Fibroblast of peridontal ligament (primary cell): ENCODE measurements at regions not wholly inside any gene's neighbourhood (a gene's known extent, or its start where the extent isn't known, plus 50 kb on each side); places are given as distances from the start of the nearest gene placed in this dataset.
"Not testable (repeated sequence)": the region's sequence is repeated elsewhere in the genome, so short reads cannot be mapped to it uniquely, and the experiment has no call there.

Experiments
- DNase-seq: peaks from one replicate; pipeline ENCODE4 v3.0.0-alpha.2; 2010; ENCODE audit errors: extremely low read depth

DNA sequence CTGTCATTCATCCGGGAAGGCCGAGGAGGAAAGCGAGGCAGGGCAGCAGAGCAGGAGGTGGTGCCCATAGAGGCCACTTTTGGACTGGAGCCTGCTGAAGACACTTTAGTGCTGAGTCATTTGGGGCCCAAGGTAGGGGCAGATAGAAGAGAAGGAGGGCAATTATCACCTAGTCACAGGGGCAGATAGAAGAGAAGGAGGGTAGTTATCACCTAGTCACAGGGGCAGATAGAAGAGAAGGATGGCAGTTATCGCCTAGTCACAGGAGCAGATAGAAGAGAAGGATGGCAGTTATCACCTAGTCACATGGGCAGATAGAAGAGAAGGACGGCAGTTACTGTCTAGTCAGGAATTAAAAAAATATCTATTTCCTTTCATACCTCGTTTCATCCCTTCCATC is 1372.6 kb downstream of the FOXD4L5 start:
- DNase-seq = not testable (repeated sequence)

DNA sequence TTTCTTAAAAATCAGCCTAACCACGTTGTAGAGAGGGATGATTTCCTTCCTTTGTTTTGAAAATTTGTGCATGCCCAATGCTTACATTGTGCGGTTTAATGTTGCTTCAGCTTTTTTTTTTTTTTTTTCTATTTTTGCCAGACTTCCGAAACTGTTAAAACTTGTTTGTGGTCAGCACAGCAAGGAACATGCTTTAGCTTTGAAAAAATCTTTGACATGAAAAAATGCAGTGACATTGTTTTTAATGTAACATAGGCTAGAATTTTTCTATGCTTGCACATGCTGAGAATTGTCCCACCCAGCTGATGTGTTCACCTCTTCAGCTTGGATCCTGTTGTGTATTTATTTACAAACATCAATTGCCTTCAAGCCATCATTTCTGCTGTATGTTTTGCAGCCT is 1375.9 kb downstream of the FOXD4L5 start:
- DNase-seq = not testable (repeated sequence)

DNA sequence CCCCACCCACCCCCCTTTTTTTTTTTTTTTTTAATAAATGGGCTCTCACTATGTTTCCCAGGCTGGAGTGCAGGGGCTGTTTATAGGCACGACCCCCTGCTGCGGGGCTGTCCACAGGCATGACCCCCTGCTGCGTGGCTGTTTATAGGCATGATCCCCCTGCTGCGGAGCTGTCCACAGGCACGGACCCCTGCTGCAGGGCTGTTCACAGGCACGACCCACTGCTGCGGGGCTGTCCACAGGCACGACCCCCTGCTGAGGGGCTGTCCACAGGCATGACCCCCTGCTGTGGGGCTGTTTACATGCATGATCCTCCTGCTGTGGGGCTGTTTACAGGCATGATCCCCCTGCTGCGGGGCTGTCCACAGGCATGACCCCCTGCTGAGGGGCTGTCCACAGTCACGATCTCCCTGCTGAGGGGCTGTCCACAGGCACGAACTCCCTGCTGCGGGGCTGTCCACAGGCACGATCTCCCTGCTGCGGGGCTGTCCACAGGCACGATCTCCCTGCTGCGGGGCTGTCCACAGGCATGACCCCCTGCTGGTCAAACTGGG is 1385.3 kb downstream of the FOXD4L5 start:
- DNase-seq = not testable (repeated sequence)

DNA sequence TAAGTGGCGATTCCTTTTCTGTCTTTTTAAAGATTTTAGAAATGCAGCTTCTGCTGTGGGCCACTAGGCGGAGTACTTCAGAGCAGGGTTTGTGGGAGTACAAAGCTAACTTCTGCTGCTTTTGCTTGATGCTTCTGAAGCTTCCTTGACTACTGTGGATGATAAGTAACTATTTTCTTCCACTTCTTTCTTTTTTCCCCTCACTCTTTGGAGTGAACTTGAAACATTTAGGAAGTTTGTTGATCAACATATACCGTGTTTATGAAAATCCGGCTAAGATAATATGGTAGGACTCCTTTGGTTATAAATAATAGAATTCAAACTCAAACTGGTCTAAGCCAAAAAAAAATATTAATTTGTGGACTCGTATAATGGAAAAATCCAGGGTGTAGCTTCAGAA is 1403.6 kb downstream of the FOXD4L5 start:
- not testable (repeated sequence) for DNase-seq

DNA sequence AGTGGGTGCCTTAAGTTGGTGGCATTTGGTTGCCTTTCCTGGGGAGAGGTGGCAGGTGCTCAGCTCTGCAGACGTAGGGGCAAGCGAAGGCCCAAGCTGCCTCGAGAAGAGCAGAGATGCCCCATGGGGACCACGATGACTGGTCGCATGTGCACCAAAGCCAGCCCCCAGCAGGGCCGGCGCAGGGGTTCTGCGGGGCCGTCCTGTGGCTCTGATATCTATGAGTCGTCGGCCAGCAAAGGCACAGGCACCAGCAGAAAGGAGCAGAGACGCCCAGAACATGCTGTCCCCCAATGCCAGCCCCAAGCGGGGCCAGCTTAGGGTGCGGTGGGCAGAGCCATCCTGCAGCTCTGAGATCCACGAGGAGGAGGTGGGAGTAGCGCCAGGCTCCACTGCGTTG is 1408.6 kb downstream of the FOXD4L5 start:
- not testable (repeated sequence) for DNase-seq

DNA sequence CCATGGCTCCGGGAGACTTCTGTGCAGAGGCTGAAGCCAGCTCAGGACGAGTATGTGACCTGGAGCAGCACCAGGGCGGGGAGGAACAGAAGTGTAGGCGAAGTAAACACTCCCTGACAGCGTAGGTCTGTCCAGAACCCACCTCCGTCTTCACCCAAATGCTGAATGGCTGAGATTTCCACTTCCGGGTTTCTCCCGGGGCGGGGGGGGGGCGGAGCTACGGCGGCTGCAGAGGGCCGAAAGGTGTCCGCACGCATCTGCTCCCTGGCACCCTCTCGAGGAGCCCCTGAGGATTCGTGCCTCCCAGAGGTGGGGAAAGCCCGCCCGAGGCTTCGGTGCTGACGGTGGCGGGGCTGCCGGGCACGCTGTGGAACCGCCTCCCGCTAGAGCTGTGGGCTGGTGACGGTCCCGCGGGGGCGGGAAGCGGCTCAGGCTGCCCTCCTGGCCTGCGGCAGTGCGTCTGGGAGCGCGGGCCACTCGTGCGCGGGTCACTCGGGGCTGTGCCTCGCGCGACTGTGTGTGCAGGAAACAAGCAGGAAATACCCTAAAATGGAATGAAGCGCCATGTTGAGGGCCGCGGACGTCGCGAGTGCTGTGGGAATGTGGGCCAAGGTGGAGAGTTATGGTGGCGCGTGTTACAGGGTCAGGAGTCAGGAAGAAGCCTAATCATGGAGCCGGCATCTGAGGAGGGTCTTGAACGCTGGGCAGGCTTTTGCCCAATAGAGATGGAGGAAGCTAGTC is 1425.4 kb downstream of the FOXD4L5 start:
- DNase-seq = peak; percentile 37

DNA sequence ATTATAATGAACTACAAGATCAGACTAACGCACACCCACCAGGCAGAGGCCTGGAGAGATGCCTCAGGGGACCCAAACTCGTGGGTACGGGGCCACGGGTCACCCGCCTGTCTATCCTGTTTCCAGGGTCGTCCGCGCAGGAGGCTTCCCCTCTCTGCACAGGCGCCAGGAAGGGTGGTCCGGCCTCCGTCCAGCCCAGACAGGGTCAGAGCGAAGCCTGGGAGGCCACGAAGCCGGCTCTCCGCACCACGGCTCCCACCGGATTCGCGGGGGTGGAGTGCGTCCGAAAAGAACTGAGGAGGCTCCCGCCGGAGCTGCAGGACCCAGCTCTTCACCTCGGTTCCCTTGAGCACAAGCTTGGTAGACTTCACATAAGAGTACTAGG is 1425.9 kb downstream of the FOXD4L5 start:
- not testable (repeated sequence) for DNase-seq

DNA sequence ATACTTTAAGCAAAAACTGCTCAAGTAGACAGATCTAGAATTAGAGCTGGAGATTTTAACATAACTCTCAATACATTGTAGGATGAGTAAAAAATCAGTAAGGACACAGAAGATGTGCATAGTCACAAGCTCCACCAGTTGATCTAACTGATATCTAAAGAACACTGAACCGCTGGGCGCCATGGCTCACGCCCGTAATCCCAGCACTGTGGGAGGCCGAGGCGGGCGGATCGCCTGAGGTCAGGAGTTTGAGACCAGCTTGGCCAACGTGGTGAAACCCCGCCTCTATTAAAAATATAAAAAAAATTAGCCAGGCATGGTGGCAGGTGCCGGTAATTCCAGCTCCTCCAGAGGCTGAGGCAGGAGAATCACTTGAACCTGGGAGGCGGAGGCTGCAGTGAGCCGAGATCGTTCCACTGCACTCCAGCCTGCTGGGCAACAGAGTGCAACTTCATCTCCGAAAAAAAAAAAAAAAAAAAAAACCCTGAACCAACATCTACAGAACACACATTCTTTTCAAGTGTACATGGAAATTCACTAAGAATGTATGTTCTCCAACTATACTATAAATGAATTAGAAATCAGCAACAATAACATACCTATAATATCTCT is 1431.8 kb downstream of the FOXD4L5 start:
- DNase-seq = not testable (repeated sequence)

DNA sequence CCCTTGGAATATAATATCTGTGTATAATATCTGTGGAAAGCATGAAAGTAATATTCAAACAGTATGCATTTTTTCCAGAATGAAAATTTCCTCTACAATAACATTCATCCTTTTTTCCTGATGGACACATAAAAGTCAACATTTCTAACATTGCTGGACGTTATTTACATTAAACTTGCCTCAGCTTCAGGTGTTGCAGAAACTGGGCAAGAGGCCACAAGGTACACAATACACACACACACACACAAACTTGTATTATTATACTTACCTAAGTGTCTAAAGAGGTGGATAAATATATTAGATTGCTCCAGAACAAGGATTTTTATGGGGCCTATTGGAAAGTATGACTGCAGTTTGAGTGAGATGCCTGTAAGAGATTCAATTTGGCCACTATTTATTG is 1460.2 kb downstream of the FOXD4L5 start:
- not testable (repeated sequence) for DNase-seq

DNA sequence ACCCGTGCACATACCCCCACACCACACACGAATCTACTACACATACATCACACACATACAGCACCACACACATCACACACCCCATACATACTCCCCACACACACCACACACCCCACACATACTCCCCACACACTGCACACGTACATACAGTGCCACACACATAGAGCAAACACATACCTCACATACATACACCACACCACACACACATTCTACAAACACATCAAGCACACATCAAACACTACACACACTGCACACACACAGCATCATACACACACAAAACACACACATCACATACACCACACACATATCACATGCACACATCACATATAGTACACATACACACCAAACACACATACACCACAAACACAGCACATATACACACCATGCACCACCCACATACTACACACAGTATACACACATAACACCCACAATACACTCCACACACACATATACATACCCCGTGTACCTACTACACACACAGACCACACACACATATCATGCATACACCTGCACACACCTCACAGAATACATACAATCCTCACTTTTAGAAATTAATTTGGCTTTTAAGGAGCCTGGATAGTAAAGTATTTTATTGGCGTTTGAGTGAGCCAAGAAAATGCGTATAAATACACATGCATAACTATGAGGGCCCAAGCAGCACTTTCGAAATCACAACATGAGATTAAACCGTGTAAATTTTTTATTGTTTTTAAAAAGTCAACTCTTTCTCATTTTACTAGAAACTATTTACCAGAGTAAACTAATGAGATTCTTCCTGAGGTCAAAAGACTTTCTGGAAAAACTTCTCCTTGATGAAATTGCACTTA is 1461.4 kb downstream of the FOXD4L5 start:
- not testable (repeated sequence) for DNase-seq

DNA sequence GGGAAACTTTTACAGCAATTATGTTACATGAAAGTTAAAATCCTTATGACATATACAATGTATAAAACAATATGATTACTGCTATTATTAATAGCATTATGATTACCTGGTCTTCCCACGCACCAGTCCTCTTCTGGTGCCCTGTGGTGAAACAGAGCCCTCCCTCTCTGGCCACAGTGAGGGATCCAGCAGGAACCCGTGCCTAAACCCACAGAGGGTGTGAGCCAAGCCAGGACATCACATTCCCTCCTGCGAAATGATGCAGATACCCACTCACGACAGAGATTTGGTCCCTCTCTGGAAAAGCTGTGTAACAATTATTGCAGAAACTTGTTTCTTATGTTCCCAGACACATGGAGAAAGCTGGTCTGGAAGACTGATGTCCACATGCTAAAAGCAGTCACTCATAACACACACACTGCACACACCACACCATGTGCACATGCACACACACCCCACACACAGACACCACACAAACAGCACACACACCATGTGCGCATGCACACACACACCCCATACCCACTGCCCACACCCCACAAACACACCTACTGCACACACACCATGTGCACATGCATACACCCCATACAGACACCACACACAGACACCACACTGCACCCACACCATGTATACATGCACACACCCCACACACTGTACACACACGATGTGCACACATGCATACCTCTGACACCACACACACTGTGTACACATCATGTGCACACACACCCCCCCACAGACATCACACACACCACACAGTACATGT is 1462.2 kb downstream of the FOXD4L5 start:
- not testable (repeated sequence) for DNase-seq

DNA sequence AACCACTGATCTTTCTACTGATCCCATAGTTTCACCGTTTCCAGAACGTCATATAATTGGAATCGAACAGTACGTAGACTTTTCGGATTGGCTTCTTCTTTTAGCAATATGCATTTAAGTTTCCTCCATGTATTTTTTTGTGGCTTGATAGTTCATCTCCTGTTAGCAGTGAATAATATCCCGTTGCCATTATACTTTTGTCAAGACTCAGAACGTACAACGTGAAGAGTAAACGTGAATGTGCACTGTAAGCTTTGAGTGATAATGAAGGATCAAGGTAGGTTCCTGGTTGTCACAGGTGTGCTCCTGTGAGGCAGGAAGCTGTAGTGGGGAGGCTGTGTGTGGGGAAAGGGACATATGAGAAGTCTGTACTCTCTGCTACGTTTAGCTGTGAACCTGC is 1463.7 kb downstream of the FOXD4L5 start:
- DNase-seq = not testable (repeated sequence)

DNA sequence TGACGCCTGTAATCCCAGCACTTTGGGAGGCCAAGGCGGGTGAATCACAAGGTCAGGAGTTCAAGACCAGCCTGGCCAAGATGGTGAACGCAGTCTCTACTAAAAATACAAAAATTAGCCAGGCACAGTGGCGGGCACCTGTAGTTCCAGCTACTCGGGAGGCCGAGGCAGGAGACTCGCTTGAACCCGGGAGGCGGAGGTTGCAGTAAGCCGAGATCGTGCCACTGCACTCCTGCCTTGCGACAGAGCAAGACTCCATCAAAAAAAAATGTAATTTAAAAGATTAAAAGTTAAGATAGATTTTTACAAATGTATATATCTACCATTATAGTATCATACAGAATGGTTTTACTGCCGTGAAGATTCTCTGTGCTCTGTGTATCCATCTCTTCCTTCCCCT is 1464.1 kb downstream of the FOXD4L5 start:
- not testable (repeated sequence) for DNase-seq

DNA sequence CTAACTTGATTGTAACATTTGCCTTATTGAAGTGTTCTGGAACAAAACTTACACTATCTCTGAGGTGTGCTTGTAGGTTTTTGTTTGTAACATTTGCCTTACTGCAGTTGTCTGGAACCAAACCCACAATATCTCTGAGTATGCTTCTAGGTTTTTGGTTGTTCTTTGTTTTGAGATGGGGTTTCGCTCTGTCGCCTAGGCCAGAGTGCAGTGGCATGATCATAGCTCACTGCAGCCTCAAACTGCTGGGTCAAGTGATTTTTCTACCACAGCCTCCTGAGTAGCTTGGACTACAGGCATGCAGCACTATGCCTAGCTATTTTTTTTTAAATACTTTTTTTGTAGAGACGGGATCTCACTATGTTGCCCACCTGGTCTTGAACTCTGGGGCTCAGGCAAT is 1464.6 kb downstream of the FOXD4L5 start:
- not testable (repeated sequence) for DNase-seq

DNA sequence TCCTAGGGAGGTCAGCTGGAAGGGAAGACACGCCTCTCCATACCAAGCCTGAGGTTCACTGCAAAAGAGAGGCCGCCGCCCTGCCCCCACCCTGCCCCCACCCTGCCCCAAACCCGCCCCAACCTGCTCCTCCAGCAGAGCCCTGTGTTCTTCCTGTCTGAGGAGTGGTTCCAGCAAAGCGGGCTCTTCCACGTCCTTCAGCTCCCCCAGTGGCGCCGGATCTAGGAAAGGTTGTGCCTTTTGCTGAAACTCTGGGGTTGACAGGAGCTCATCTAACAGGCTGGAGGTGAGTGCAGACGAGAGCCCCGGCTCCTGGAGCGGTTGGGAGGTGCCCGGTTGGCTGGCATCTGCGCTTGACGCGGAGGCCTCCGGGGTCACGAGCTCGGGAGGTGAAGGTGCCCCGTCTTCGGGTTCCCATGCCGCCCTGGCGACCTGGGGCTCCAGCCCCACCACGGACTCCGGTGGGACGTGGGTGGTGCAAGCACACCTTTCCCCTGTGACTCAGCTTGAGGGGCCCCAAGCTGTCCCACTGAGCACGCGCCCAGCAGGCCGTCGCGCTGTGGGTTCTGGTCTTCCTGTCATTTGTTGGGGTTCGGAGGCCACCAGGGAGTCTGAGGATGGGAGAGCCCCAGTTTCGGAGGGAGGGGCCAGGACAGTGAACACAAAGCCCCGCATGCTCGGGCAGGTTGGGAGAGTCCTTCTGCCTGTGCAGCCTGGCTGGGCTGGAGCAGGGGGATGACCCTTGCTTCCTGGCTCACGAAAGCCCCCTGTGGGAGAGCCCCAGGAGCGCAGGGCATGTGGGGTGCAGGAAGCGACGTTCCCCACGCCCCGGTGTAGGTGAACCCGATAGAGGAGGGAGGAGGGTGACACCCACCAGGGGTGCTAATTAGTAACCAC is 1467.1 kb downstream of the FOXD4L5 start:
- DNase-seq = no peak

DNA sequence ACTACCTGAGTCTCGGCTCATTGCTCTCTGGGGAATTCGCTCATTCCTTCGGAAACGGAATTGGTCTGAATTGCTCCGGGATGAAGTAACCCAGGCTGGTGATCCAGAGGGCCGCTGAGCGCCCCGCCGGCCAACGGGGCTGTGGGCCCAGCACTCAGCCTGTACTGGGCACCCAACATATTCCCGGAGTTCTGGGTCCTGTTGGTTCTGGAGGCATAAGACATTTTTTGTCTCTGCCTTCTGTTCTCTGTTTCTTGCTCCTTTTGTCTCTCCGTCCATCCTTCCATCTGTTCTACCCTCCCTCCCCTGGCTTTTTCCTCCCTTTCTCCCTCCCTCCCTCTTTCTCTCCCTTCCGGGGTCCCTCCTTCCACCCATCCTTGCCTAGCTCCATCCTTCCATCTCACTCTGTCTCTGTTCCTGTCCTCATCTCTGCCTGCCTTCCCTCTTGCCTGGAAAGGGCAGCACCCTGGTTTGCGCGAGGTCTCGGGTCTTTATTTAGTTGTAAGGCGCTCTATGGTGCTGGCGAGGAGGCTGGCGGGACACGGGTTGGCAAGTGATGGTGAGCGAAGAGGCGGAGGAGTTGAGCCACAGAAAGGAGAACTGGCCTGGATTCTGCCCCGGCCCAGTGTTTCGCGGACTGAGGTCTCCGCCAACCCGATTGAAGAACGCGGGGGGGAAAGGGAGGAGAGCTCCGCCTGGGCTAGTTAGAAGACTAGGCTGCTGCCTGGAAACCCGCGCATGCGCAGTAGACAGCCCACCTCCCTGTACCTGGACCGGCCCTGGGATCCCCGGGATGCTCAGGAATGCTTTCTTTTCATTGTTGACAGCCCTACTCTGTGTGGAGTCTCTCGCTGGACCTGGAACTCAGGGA is 1468.0 kb downstream of the FOXD4L5 start:
- DNase-seq = peak; percentile 77

DNA sequence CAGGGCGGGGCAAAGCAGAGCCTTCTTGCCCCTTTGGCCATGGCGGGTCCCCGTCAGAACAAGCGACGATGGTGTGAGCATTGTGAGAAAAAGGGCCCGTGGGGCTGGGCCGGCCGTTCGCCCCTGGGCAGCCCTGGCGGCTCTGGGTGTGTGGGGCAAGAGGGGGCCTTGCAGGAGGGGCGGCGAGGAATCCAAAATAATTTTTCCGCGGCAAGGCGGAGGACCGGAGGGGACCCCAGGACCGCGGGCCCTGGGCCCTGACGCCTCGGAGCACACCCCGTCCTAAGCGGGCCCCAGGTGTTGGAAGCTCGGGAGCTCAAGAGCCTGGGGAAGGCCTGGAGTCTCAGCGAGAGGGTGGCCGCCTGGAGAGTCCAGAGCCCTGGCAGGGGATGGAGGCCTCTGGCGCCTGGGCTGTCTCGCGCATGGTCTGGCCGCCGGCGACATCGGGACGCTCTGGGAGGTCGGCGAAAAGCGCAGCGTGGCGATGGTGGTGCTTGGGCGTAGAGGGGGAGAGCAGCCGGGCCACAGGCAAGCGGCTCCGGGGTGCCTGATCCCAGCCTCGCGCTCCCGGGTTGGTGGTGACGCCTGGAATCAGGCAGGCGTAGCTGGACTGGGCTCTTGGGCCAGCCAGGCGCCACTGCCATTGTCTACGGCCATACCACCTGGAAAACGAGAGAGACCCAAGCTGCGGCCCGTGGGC is 1469.9 kb downstream of the FOXD4L5 start:
- not testable (repeated sequence) for DNase-seq

DNA sequence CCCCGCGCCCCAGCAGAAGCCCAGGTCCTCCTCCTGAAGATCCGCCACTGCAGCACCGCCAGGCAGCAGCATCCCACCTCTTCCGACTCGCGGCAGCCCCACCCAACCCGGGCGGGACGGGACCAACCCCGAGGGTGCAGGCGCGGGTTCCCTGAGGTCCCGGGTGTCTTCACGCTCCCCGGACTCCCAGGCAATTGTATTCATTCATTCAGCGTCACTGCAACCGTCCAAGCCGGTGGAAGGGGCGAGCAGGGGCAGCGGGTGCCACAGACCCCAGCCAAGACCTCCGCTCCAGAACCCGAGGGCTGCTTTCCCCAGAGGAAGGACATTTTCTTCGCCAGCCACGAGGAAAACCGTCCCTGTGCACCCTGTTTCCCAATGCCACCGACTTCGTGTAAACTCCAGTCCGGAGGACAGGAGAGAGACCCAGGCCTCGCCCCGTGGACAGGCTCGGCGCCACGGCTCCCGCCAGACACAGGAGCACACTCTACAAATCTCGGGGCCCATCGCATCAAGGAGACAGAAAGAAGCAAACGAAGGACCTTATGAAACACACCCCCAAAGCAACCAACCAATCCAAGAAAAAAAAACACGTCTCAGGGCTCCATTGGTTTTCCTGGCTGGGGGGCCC is 1471.5 kb downstream of the FOXD4L5 start:
- not testable (repeated sequence) for DNase-seq
